ENCODE measurements at regions not wholly inside any gene's neighbourhood (a gene's known extent, or its start where the extent isn't known, plus 50 kb on each side); places are given as distances from the start of the nearest gene placed in this dataset.

GRCh38 chr2:186195696-186196095, 290.4 kb upstream of the ZC3H15 start:
- no peak for DNase-seq

GRCh38 chr2:186197955-186198354, 288.1 kb upstream of the ZC3H15 start:
- no peak for DNase-seq

GRCh38 chr2:186199029-186199428, 287.0 kb upstream of the ZC3H15 start:
- DNase-seq = no peak

- no peak for DNase-seq
These were observed 284.7 kb upstream of the ZC3H15 start for GRCh38 chr2:186201371-186201770.

- no peak for DNase-seq
These were observed 280.7 kb upstream of the ZC3H15 start for GRCh38 chr2:186205254-186205911.

GRCh38 chr2:186209532-186209931, 276.5 kb upstream of the ZC3H15 start:
- no peak for DNase-seq

- no peak for DNase-seq
These were observed 265.7 kb upstream of the ZC3H15 start for GRCh38 chr2:186220409-186220808.

- DNase-seq = no peak
These were observed 256.8 kb upstream of the ZC3H15 start for GRCh38 chr2:186229265-186229664.

- no peak for DNase-seq
These were observed 244.2 kb upstream of the ZC3H15 start for GRCh38 chr2:186241874-186242273.

GRCh38 chr2:186254759-186255158, 231.3 kb upstream of the ZC3H15 start:
- no peak for DNase-seq

- no peak for DNase-seq
These were observed 230.2 kb upstream of the ZC3H15 start for GRCh38 chr2:186255823-186256222.

- no peak for DNase-seq
These were observed 229.5 kb upstream of the ZC3H15 start for GRCh38 chr2:186256540-186256939.

- DNase-seq = no peak
These were observed 222.3 kb upstream of the ZC3H15 start for GRCh38 chr2:186263673-186264250.

- no peak for DNase-seq
These were observed 216.5 kb upstream of the ZC3H15 start for GRCh38 chr2:186269536-186269935.

GRCh38 chr2:186273953-186274352, 212.1 kb upstream of the ZC3H15 start:
- DNase-seq = no peak

- DNase-seq = no peak
These were observed 211.0 kb upstream of the ZC3H15 start for GRCh38 chr2:186274936-186275575.

- DNase-seq = no peak
These were observed 209.2 kb upstream of the ZC3H15 start for GRCh38 chr2:186276909-186277308.

- DNase-seq = no peak
These were observed 204.3 kb upstream of the ZC3H15 start for GRCh38 chr2:186281726-186282125.

- no peak for DNase-seq
These were observed 191.7 kb upstream of the ZC3H15 start for GRCh38 chr2:186294248-186294888.

GRCh38 chr2:186299610-186300009, 186.4 kb upstream of the ZC3H15 start:
- no peak for DNase-seq

- DNase-seq = no peak
These were observed 183.8 kb upstream of the ZC3H15 start for GRCh38 chr2:186302263-186302662.

GRCh38 chr2:186303091-186303490, 183.0 kb upstream of the ZC3H15 start:
- no peak for DNase-seq

- DNase-seq = no peak
These were observed 182.0 kb upstream of the ZC3H15 start for GRCh38 chr2:186304064-186304463.

GRCh38 chr2:186306754-186307153, 179.3 kb upstream of the ZC3H15 start:
- no peak for DNase-seq

Measured in GDM1 (cell line).